Neural cell (in vitro differentiated cells): ENCODE measurements at regions not wholly inside any gene's neighbourhood (a gene's known extent, or its start where the extent isn't known, plus 50 kb on each side); places are given as distances from the start of the nearest gene placed in this dataset.

ENCODE experiments used
- H2AFZ ChIP-seq: fragments of 200-600, 300-800 bp; sonication (generic), shearing (Covaris generic); 2 replicates; pipeline ENCODE4 v1.6.0; 2014; ENCODE audit warnings: low read depth, mild to moderate bottlenecking, antibody characterized with exemption, low read length, moderate library complexity
- H3F3A ChIP-seq: fragments of 200-600 bp; shearing (Covaris generic); 2 replicates; pipeline ENCODE4 v1.6.1; 2016; ENCODE audit warnings: mild to moderate bottlenecking, moderate library complexity, mixed read lengths, antibody characterized with exemption, low read length; ENCODE audit not compliant: insufficient read depth, poor library complexity, severe bottlenecking
- H3K27ac ChIP-seq: fragments of 200-600, 300-800 bp; sonication (generic), shearing (Covaris generic); 2 replicates; pipeline ENCODE4 v1.5.1; 2014; ENCODE audit warnings: mild to moderate bottlenecking, low read length, moderate library complexity
- H3K27me3 ChIP-seq: fragments of 300-800, 200-600 bp; sonication (generic), shearing (Covaris generic); 2 replicates; pipeline ENCODE4 v1.6.0; 2014; ENCODE audit warnings: mild to moderate bottlenecking, low read depth, low read length, moderate library complexity; ENCODE audit not compliant: insufficient read depth
- H3K36me3 ChIP-seq: fragments of 300-800, 200-600 bp; sonication (generic), shearing (Covaris generic); 2 replicates; pipeline ENCODE4 v1.5.1; 2014; ENCODE audit warnings: mild to moderate bottlenecking, antibody characterized with exemption, low read length, moderate library complexity; ENCODE audit not compliant: insufficient read depth
- H3K4me2 ChIP-seq: fragments of 300-800, 200-600 bp; sonication (generic), shearing (Covaris generic); 2 replicates; pipeline ENCODE4 v1.6.0; 2014; ENCODE audit warnings: mild to moderate bottlenecking, low read length
- H3K4me3 ChIP-seq: fragments of 300-800, 200-600 bp; sonication (generic), shearing (Covaris generic); 2 replicates; pipeline ENCODE4 v1.5.1; 2014; ENCODE audit warnings: mild to moderate bottlenecking, low read length, moderate library complexity
- H3K79me2 ChIP-seq: fragments of 200-600 bp; shearing (Covaris generic); replicated peaks from 2 replicates; pipeline ENCODE4 v1.6.0; 2014; ENCODE audit warnings: mild to moderate bottlenecking, low read length, moderate library complexity; ENCODE audit not compliant: insufficient read depth
- H3K9ac ChIP-seq: fragments of 300-800, 200-600 bp; sonication (generic), shearing (Covaris generic); 2 replicates; pipeline ENCODE4 v1.6.1; 2016; ENCODE audit warnings: mild to moderate bottlenecking, low read length, mixed read lengths
- H3K9me2 ChIP-seq: fragments of 200-600 bp; shearing (Covaris generic); 2 replicates; pipeline ENCODE4 v1.6.1; 2016; ENCODE audit warnings: mild to moderate bottlenecking, low read length, mixed read lengths; ENCODE audit not compliant: insufficient read depth
- H3K9me3 ChIP-seq: fragments of 200-600, 300-800 bp; sonication (generic), shearing (Covaris generic); 2 replicates; pipeline ENCODE4 v1.6.1; 2016; ENCODE audit warnings: mild to moderate bottlenecking, mixed run types, low read length, moderate library complexity, mixed read lengths
- H4K20me1 ChIP-seq: fragments of 200-600 bp; shearing (Covaris generic); 2 replicates; pipeline ENCODE4 v1.6.1; 2016; ENCODE audit warnings: mild to moderate bottlenecking, mixed run types; ENCODE audit not compliant: insufficient read depth
- CTCF ChIP-seq: fragments of 450-650 bp; IDR thresholded peaks from 2 replicates; pipeline ENCODE4 v1.5.1; 2014; ENCODE audit warnings: antibody characterized with exemption, mild to moderate bottlenecking, moderate library complexity; ENCODE audit not compliant: poor library complexity, severe bottlenecking
- EP300 ChIP-seq: fragments of 450-650 bp; conservative IDR thresholded peaks from 2 replicates; pipeline ENCODE4 v1.6.1; 2014; ENCODE audit warnings: antibody characterized with exemption, mild to moderate bottlenecking, moderate library complexity; ENCODE audit not compliant: poor library complexity, severe bottlenecking
- EZH2 ChIP-seq: fragments of 200-600, 300-800 bp; shearing (Covaris generic), sonication (generic); IDR thresholded peaks from 2 replicates; pipeline ENCODE4 v1.6.1; 2014; ENCODE audit warnings: antibody characterized with exemption, low read length, borderline replicate concordance, mild to moderate bottlenecking; ENCODE audit not compliant: insufficient read depth, poor library complexity, severe bottlenecking
- MXI1 ChIP-seq: fragments of 450-650 bp; conservative IDR thresholded peaks from 2 replicates; pipeline ENCODE4 v1.6.1; 2014; ENCODE audit warnings: antibody characterized with exemption, mild to moderate bottlenecking; ENCODE audit not compliant: poor library complexity, severe bottlenecking
- POLR2AphosphoS5 ChIP-seq: IDR thresholded peaks from 2 replicates; pipeline ENCODE4 v1.6.1; 2012
- RAD21 ChIP-seq: fragments of 450-650 bp; conservative IDR thresholded peaks from 2 replicates; pipeline ENCODE4 v1.6.1; 2014; ENCODE audit warnings: antibody characterized with exemption, mild to moderate bottlenecking, moderate library complexity
- REST ChIP-seq: IDR thresholded peaks from 2 replicates; pipeline ENCODE4 v1.6.1; 2012; ENCODE audit warnings: borderline replicate concordance
- SMC3 ChIP-seq: fragments of 450-650 bp; conservative IDR thresholded peaks from 2 replicates; pipeline ENCODE4 v1.6.1; 2014; ENCODE audit warnings: antibody characterized with exemption, mild to moderate bottlenecking, moderate library complexity; ENCODE audit not compliant: poor library complexity
- TAF1 ChIP-seq: IDR thresholded peaks from 2 replicates; pipeline ENCODE4 v1.6.1; 2012; ENCODE audit warnings: low read depth

- Histone ChIP-seq H2AFZ (no peak overlapping the region), H3K27me3 (no peaks in the 10 kb centered on the region), H3K79me2 (no peaks in the 10 kb centered on the region), H3K9me3 (no peaks in the 10 kb centered on the region), H3F3A (no peaks in the 10 kb centered on the region), H3K9me2 (no peaks in the 10 kb centered on the region), H3K36me3 (no peaks in the 10 kb centered on the region), H3K4me3 (peak overlapping the region; percentile 20), H3K9ac (peak overlapping the region; percentile 43), H3K27ac (peak overlapping the region; percentile 79), H4K20me1 (no peaks in the 10 kb centered on the region), H3K4me2 (peak overlapping the region; percentile 33)
- peak; percentile 88 for TF ChIP-seq EP300
- TF ChIP-seq POLR2AphosphoS5: peak; percentile 59
- TF ChIP-seq REST: peak; percentile 38
- no peak for TF ChIP-seq RAD21
Observed at GRCh38 chr3:117272876-117273523, 563.4 kb downstream of the TUSC7 start.

GRCh38 chr3:117277816-117278215 lies 568.2 kb downstream of the TUSC7 start:
- no peaks in the 10 kb centered on the region for H4K20me1 ChIP-seq
- no peak overlapping the region for H3K4me2 ChIP-seq
- H3K9me2 ChIP-seq: no peaks in the 10 kb centered on the region
- TF ChIP-seq REST: no peak
- no peak for TF ChIP-seq MXI1
- TF ChIP-seq EP300: no peak
- TF ChIP-seq EZH2: no peak
- TF ChIP-seq CTCF: no peak
- TF ChIP-seq SMC3: no peak
- no peak for TF ChIP-seq TAF1
- TF ChIP-seq RAD21: no peak
- no peaks in the 10 kb centered on the region for H3K9me3 ChIP-seq
- no peak overlapping the region for H3K27ac ChIP-seq
- no peaks in the 10 kb centered on the region for H3K27me3 ChIP-seq
- no peak overlapping the region for H3K4me3 ChIP-seq
- no peaks in the 10 kb centered on the region for H3K79me2 ChIP-seq
- no peak overlapping the region for H3K9ac ChIP-seq
- H2AFZ ChIP-seq: no peak overlapping the region
- no peaks in the 10 kb centered on the region for H3F3A ChIP-seq
- no peaks in the 10 kb centered on the region for H3K36me3 ChIP-seq
